Loucy (cell line): ENCODE measurements at regions not wholly inside any gene's neighbourhood (a gene's known extent, or its start where the extent isn't known, plus 50 kb on each side); places are given as distances from the start of the nearest gene placed in this dataset.
"Not testable (repeated sequence)": the region's sequence is repeated elsewhere in the genome, so short reads cannot be mapped to it uniquely, and the experiment has no call there.

ENCODE experiments used
- H2AFZ ChIP-seq: fragments of 200-600 bp; sonication (generic); 2 replicates; pipeline ENCODE4 v1.6.0; 2016; ENCODE audit warnings: antibody characterized with exemption, mild to moderate bottlenecking, low read length, moderate library complexity
- H3F3A ChIP-seq: fragments of 200-600 bp; 2 replicates; pipeline ENCODE4 v1.6.0; 2016; ENCODE audit warnings: antibody characterized with exemption, low read depth, mild to moderate bottlenecking
- H3K27me3 ChIP-seq: fragments of 200-600 bp; sonication (generic); 2 replicates; pipeline ENCODE4 v1.6.1; 2014; ENCODE audit warnings: low read length, mild to moderate bottlenecking; ENCODE audit not compliant: insufficient read depth, poor library complexity, severe bottlenecking
- H3K36me3 ChIP-seq: fragments of 200-600 bp; sonication (generic); 2 replicates; pipeline ENCODE4 v1.6.1; 2016; ENCODE audit warnings: low read length; ENCODE audit not compliant: insufficient read depth
- H3K4me1 ChIP-seq: fragments of 200-600 bp; sonication (generic); 2 replicates; pipeline ENCODE4 v1.5.1; 2014; ENCODE audit warnings: low read length, mild to moderate bottlenecking; ENCODE audit not compliant: insufficient read depth, poor library complexity, severe bottlenecking
- H3K4me2 ChIP-seq: fragments of 200-600 bp; sonication (generic); 2 replicates; pipeline ENCODE4 v1.6.0; 2014; ENCODE audit warnings: antibody characterized with exemption, low read length, low read depth, mild to moderate bottlenecking; ENCODE audit not compliant: poor library complexity, severe bottlenecking
- H3K4me3 ChIP-seq: fragments of 200-600 bp; sonication (generic); 2 replicates; pipeline ENCODE4 v1.5.1; 2014; ENCODE audit warnings: low read length, mild to moderate bottlenecking, mixed read lengths; ENCODE audit not compliant: poor library complexity, severe bottlenecking
- H3K79me2 ChIP-seq: fragments of 200-600 bp; sonication (generic); 2 replicates; pipeline ENCODE4 v1.6.1; 2014; ENCODE audit warnings: low read length; ENCODE audit not compliant: insufficient read depth
- H3K9ac ChIP-seq: fragments of 200-600 bp; sonication (generic); 2 replicates; pipeline ENCODE4 v1.6.0; 2014; ENCODE audit warnings: mild to moderate bottlenecking, low read depth, low read length, moderate library complexity; ENCODE audit not compliant: poor library complexity, severe bottlenecking
- H3K9me2 ChIP-seq: fragments of 200-600 bp; sonication (generic); replicated peaks from 2 replicates; pipeline ENCODE4 v1.6.1; 2016; ENCODE audit warnings: low read depth, low read length, mixed read lengths
- H3K9me3 ChIP-seq: fragments of 200-600 bp; sonication (generic); 2 replicates; pipeline ENCODE4 v1.6.1; 2014; ENCODE audit warnings: mild to moderate bottlenecking, antibody characterized with exemption, low read length, low read depth; ENCODE audit not compliant: insufficient read depth
- H4K20me1 ChIP-seq: fragments of 200-600 bp; sonication (generic); 2 replicates; pipeline ENCODE4 v1.6.0; 2014; ENCODE audit warnings: antibody characterized with exemption, low read length, mild to moderate bottlenecking; ENCODE audit not compliant: insufficient read depth, poor library complexity, severe bottlenecking
- EZH2phosphoT487 ChIP-seq: fragments of 200-600 bp; IDR thresholded peaks from 2 replicates; pipeline ENCODE4 v1.6.1; 2018; ENCODE audit warnings: antibody characterized with exemption, mild to moderate bottlenecking, moderate library complexity, borderline replicate concordance
- TF ChIP-seq, protein P1 (sequence below): fragments of 200-600 bp; sonication (generic); conservative IDR thresholded peaks from 2 replicates; pipeline ENCODE4 v1.5.1; 2014; ENCODE audit warnings: mild to moderate bottlenecking, antibody characterized with exemption, low read length

DNA sequence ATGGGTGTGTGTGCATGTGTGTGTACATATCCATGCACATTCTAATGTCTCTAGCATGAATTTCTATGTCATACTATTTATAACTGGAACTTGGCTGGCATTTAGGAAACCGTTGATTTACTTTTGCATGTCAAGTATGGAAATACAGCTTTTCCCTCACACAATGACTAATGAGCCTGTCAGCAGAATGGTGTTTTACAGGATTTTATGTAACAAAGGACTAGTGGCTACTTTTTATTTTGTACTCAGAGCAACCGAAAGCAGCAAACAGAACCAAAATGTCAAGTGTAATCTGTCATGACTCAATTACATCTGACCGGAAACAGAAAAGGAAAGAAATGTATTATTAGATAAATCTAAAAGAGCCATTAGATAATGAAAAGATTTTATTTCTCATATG is 1911.5 kb upstream of the AGA start:
- no peaks in the 10 kb centered on the region for H3K27me3 ChIP-seq
- no peaks in the 10 kb centered on the region for H3K9me3 ChIP-seq
- H4K20me1 ChIP-seq: no peaks in the 10 kb centered on the region
- H3K4me2 ChIP-seq: no peak overlapping the region
- H3K36me3 ChIP-seq: no peaks in the 10 kb centered on the region
- H3K9ac ChIP-seq: no peak overlapping the region
- no peak for TF ChIP-seq EZH2phosphoT487
- TF ChIP-seq, protein P1, sequence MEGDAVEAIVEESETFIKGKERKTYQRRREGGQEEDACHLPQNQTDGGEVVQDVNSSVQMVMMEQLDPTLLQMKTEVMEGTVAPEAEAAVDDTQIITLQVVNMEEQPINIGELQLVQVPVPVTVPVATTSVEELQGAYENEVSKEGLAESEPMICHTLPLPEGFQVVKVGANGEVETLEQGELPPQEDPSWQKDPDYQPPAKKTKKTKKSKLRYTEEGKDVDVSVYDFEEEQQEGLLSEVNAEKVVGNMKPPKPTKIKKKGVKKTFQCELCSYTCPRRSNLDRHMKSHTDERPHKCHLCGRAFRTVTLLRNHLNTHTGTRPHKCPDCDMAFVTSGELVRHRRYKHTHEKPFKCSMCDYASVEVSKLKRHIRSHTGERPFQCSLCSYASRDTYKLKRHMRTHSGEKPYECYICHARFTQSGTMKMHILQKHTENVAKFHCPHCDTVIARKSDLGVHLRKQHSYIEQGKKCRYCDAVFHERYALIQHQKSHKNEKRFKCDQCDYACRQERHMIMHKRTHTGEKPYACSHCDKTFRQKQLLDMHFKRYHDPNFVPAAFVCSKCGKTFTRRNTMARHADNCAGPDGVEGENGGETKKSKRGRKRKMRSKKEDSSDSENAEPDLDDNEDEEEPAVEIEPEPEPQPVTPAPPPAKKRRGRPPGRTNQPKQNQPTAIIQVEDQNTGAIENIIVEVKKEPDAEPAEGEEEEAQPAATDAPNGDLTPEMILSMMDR: no peak
- H3K79me2 ChIP-seq: no peaks in the 10 kb centered on the region
- no peaks in the 10 kb centered on the region for H3F3A ChIP-seq
- no peak overlapping the region for H2AFZ ChIP-seq
- H3K4me3 ChIP-seq: no peak overlapping the region
- no peaks in the 10 kb centered on the region for H3K9me2 ChIP-seq
- H3K4me1 ChIP-seq: no peaks in the 10 kb centered on the region

DNA sequence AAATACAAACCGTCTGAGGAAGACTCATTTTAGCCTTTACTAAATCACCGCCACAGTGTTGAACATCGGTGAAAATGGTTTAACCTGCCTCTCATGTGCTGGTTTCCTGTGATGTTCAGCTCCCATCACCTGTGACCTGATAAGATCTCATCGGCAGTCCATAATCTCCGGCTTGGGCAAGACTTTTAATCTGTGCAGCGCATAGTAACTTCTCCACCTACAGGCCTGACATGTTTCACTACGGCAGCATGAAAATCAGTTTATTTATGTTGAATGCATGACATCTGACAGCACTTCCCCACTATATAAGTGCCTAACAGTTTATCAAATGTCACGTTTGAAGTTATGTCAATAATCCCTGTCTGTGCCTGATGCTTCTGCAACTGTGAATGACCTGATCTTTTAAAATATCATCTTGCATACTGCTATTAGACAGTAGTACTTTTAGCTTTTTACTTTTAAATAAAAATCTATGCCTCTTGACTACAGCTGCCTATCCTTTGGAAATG is 1919.8 kb upstream of the AGA start:
- Histone ChIP-seq H3K4me3 (no peak overlapping the region), H3K27me3 (no peaks in the 10 kb centered on the region), H3K9me3 (no peaks in the 10 kb centered on the region; the same call in 1 of the 2 replicates), H2AFZ (no peak overlapping the region), H4K20me1 (no peaks in the 10 kb centered on the region), H3F3A (no peaks in the 10 kb centered on the region), H3K4me2 (no peak overlapping the region), H3K4me1 (no peaks in the 10 kb centered on the region), H3K36me3 (no peaks in the 10 kb centered on the region), H3K9ac (no peak overlapping the region), H3K79me2 (no peaks in the 10 kb centered on the region), H3K9me2 (no peaks in the 10 kb centered on the region)
- TF ChIP-seq, protein P1: no peak
- TF ChIP-seq EZH2phosphoT487: no peak

DNA sequence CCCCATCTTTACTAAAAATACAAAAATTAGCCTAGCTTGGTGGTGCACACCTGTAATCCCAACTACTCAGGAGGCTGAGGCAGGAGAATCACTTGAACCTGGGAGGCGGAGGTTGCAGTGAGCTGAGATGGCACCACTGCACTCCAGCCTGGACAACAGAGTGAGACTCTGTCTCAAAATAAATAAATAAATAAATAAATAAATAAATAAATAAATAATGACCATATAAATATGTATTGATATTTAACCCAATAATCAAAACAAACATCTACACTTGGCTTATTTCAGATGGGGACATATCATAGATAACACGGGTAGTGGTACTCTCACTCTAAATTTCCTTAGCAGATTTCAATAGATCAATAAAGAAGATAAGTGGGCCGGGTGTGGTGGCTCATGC is 1923.7 kb upstream of the AGA start:
- not testable (repeated sequence) for H3K27me3 ChIP-seq, H3K79me2 ChIP-seq, H3K36me3 ChIP-seq, H3K4me3 ChIP-seq, H3F3A ChIP-seq, H4K20me1 ChIP-seq, H3K9me2 ChIP-seq, H3K9ac ChIP-seq, H3K4me2 ChIP-seq, H2AFZ ChIP-seq, H3K4me1 ChIP-seq, H3K9me3 ChIP-seq

GRCh38 chr4:179372242-179372641 is 1930.0 kb upstream of the AGA start:
- no peaks in the 10 kb centered on the region for H3K79me2 ChIP-seq
- H3K27me3 ChIP-seq: no peaks in the 10 kb centered on the region
- no peaks in the 10 kb centered on the region for H3K9me3 ChIP-seq
- no peaks in the 10 kb centered on the region for H3K36me3 ChIP-seq
- no peaks in the 10 kb centered on the region for H4K20me1 ChIP-seq
- H3K4me1 ChIP-seq: no peaks in the 10 kb centered on the region
- H2AFZ ChIP-seq: no peak overlapping the region
- no peaks in the 10 kb centered on the region for H3F3A ChIP-seq
- no peaks in the 10 kb centered on the region for H3K9me2 ChIP-seq
- no peak overlapping the region for H3K9ac ChIP-seq
- no peak overlapping the region for H3K4me2 ChIP-seq
- H3K4me3 ChIP-seq: no peak overlapping the region
- no peak for TF ChIP-seq EZH2phosphoT487
- TF ChIP-seq, protein P1: no peak
